ENCODE measurements at regions not wholly inside any gene's neighbourhood (a gene's known extent, or its start where the extent isn't known, plus 50 kb on each side); places are given as distances from the start of the nearest gene placed in this dataset.

GRCh38 chr2:5482929-5483331, 209.3 kb upstream of the SOX11 start:
- no peak for DNase-seq (ENCODE audit: low spot score)

GRCh38 chr2:5484868-5485267, 207.3 kb upstream of the SOX11 start:
- DNase-seq (ENCODE audit: low spot score): no peak

- no peak for DNase-seq (ENCODE audit: low spot score)
Observed at GRCh38 chr2:5491523-5491922, 200.7 kb upstream of the SOX11 start.

GRCh38 chr2:5493256-5493655, 198.9 kb upstream of the SOX11 start:
- no peak for DNase-seq (ENCODE audit: low spot score)

GRCh38 chr2:5494212-5494611, 198.0 kb upstream of the SOX11 start:
- no peak for DNase-seq (ENCODE audit: low spot score)

GRCh38 chr2:5495586-5495985, 196.6 kb upstream of the SOX11 start:
- DNase-seq (ENCODE audit: low spot score): no peak

GRCh38 chr2:5497874-5498273, 194.3 kb upstream of the SOX11 start:
- DNase-seq (ENCODE audit: low spot score): no peak

- DNase-seq (ENCODE audit: low spot score): no peak
Observed at GRCh38 chr2:5501807-5502206, 190.4 kb upstream of the SOX11 start.

GRCh38 chr2:5502385-5502784, 189.8 kb upstream of the SOX11 start:
- no peak for DNase-seq (ENCODE audit: low spot score)

- no peak for DNase-seq (ENCODE audit: low spot score)
Observed at GRCh38 chr2:5504756-5505155, 187.4 kb upstream of the SOX11 start.

- DNase-seq (ENCODE audit: low spot score): no peak
Observed at GRCh38 chr2:5507367-5507766, 184.8 kb upstream of the SOX11 start.

GRCh38 chr2:5509362-5509761, 182.8 kb upstream of the SOX11 start:
- no peak for DNase-seq (ENCODE audit: low spot score)

GRCh38 chr2:5510082-5510481, 182.1 kb upstream of the SOX11 start:
- no peak for DNase-seq (ENCODE audit: low spot score)

GRCh38 chr2:5515693-5516092, 176.5 kb upstream of the SOX11 start:
- no peak for DNase-seq (ENCODE audit: low spot score)

- no peak for DNase-seq (ENCODE audit: low spot score)
Observed at GRCh38 chr2:5519286-5519685, 172.9 kb upstream of the SOX11 start.

GRCh38 chr2:5520463-5520972, 171.7 kb upstream of the SOX11 start:
- DNase-seq (ENCODE audit: low spot score): no peak

- DNase-seq (ENCODE audit: low spot score): no peak
Observed at GRCh38 chr2:5521461-5521860, 170.7 kb upstream of the SOX11 start.

- DNase-seq (ENCODE audit: low spot score): no peak
Observed at GRCh38 chr2:5524551-5524950, 167.6 kb upstream of the SOX11 start.

GRCh38 chr2:5528706-5529105, 163.5 kb upstream of the SOX11 start:
- DNase-seq (ENCODE audit: low spot score): no peak

GRCh38 chr2:5530011-5530696, 162.0 kb upstream of the SOX11 start:
- no peak for DNase-seq (ENCODE audit: low spot score)

GRCh38 chr2:5535301-5535700, 156.9 kb upstream of the SOX11 start:
- no peak for DNase-seq (ENCODE audit: low spot score)

- DNase-seq (ENCODE audit: low spot score): no peak
Observed at GRCh38 chr2:5537180-5537688, 154.9 kb upstream of the SOX11 start.

GRCh38 chr2:5538313-5538712, 153.9 kb upstream of the SOX11 start:
- no peak for DNase-seq (ENCODE audit: low spot score)

GRCh38 chr2:5538772-5539171, 153.4 kb upstream of the SOX11 start:
- no peak for DNase-seq (ENCODE audit: low spot score)

All from putamen (tissue), 1 donor.